HCT116 (cell line): ENCODE measurements at regions not wholly inside any gene's neighbourhood (a gene's known extent, or its start where the extent isn't known, plus 50 kb on each side); places are given as distances from the start of the nearest gene placed in this dataset.

Experiments used
- ATAC-seq: fragments of 200-7000 bp; cut with Tn5 transposase; 2 replicates; pipeline ENCODE4 v1.9.1; 2020; ENCODE audit warnings: mild to moderate bottlenecking, moderate library complexity
- BruUV-seq: library from RNA; stranded (reverse); fragments of 400-500 nt; replicated peaks from 2 replicates; lab custom pipeline; 2021; lab: Mats Ljungman, UMichigan
- CTCF ChIA-PET: fragments of 300-600 bp; sonication (Branson Sonifier 250); formaldehyde crosslinking; loops from one replicate; lab custom pipeline; 2021; ENCODE audit warnings: antibody characterized with exemption; lab: Charles Lee
- POLR2A ChIA-PET: fragments of 300-600, 350-600 bp; sonication (Branson Sonifier 250); formaldehyde crosslinking; loops from one replicate; lab custom pipeline; 2021; ENCODE audit warnings: antibody characterized with exemption; lab: Charles Lee
- RAD21 ChIA-PET, 2 experiments: fragments of 300-600 bp; sonication (Branson Sonifier 250); formaldehyde crosslinking; loops; one replicate each; lab custom pipeline; 2023; ENCODE audit warnings: low total read pairs in 2 of 2; ENCODE audit not compliant: uncharacterized antibody in 2 of 2, unreplicated experiment in 2 of 2, low non-redundant PET in 1 of 2; lab: Charles Lee
- DNase-seq: peaks from one replicate; pipeline ENCODE4 v3.0.0-alpha.2; 2010; ENCODE audit warnings: low read depth, low spot score
- H2AFZ ChIP-seq: fragments of 200-600 bp; shearing (Covaris generic), sonication (generic); 2 replicates; pipeline ENCODE4 v1.6.1; 2017; ENCODE audit warnings: low read depth, mixed run types, mixed read lengths, antibody characterized with exemption, low read length; ENCODE audit not compliant: poor library complexity, severe bottlenecking
- H3K27ac ChIP-seq: 2 replicates; pipeline ENCODE4 v1.5.1; 2012; ENCODE audit warnings: low read depth, low read length
- H3K27me3 ChIP-seq: fragments of 200-600 bp; sonication (generic); 2 replicates; pipeline ENCODE4 v1.6.1; 2016; ENCODE audit warnings: mixed run types, low read length, mixed read lengths; ENCODE audit not compliant: insufficient read depth
- H3K36me3 ChIP-seq, 2 experiments: fragments of 200-500 bp in 1 of 2; fragments of 200-600 bp in 1 of 2; sonication (Bioruptor generic) in 1 of 2; sonication (generic) in 1 of 2; 2 replicates each; pipeline versions ENCODE4 v1.5.1 to v1.6.1; 2014 to 2016; ENCODE audit warnings: low read length in 2 of 2, inconsistent platforms in 1 of 2, mixed read lengths in 1 of 2, mixed run types in 1 of 2; ENCODE audit not compliant: insufficient read depth in 2 of 2, control insufficient read depth in 1 of 2
- H3K4me1 ChIP-seq, 2 experiments: fragments of 200-600 bp in 1 of 2; sonication (generic) in 1 of 2; 2 replicates each; pipeline versions ENCODE4 v1.5.1 to v1.6.1; 2012 to 2017; ENCODE audit warnings: low read length in 2 of 2, inconsistent platforms in 1 of 2, mild to moderate bottlenecking in 1 of 2, mixed read lengths in 1 of 2, mixed run types in 1 of 2, moderate library complexity in 1 of 2; ENCODE audit not compliant: insufficient read depth in 2 of 2, control insufficient read depth in 1 of 2
- H3K4me2 ChIP-seq: fragments of 200-600 bp; sonication (generic); 2 replicates; pipeline ENCODE4 v1.6.1; 2017; ENCODE audit warnings: mixed run types, low read length, mixed read lengths
- H3K4me3 ChIP-seq, 2 experiments: fragments of 200-600 bp in 1 of 2; sonication (generic) in 1 of 2; replicated peaks in 1 of 2; 2 replicates each; pipeline ENCODE4 v1.5.1; 2011 to 2016; ENCODE audit warnings: low read length in 2 of 2, control low read depth in 1 of 2, low read depth in 1 of 2, mild to moderate bottlenecking in 1 of 2, mixed read lengths in 1 of 2, mixed run types in 1 of 2
- H3K79me2 ChIP-seq: fragments of 200-600 bp; sonication (generic); 2 replicates; pipeline ENCODE4 v1.6.1; 2017; ENCODE audit warnings: mild to moderate bottlenecking, mixed run types, low read length, moderate library complexity, mixed read lengths; ENCODE audit not compliant: insufficient read depth
- H3K9ac ChIP-seq: fragments of 200-600 bp; sonication (generic); 2 replicates; pipeline ENCODE4 v1.6.1; 2016; ENCODE audit warnings: low read length, mixed read lengths
- H3K9me2 ChIP-seq: fragments of 200-600 bp; sonication (generic), shearing (Covaris generic); 2 replicates; pipeline ENCODE4 v1.6.1; 2017; ENCODE audit warnings: mixed run types, mild to moderate bottlenecking, moderate library complexity; ENCODE audit not compliant: insufficient read depth
- H3K9me3 ChIP-seq, 2 experiments: fragments of 200-500 bp in 1 of 2; fragments of 200-600 bp in 1 of 2; sonication (Bioruptor generic) in 1 of 2; sonication (generic) in 1 of 2; 2 replicates each; pipeline ENCODE4 v1.6.1; 2014 to 2017; ENCODE audit warnings: low read length in 2 of 2, mixed read lengths in 2 of 2, inconsistent platforms in 1 of 2, low read depth in 1 of 2, mild to moderate bottlenecking in 1 of 2, mixed run types in 1 of 2, moderate library complexity in 1 of 2; ENCODE audit not compliant: control insufficient read depth in 1 of 2, insufficient read depth in 1 of 2
- H4K20me1 ChIP-seq: fragments of 200-600 bp; sonication (generic), shearing (Covaris generic); 2 replicates; pipeline ENCODE4 v1.6.1; 2017; ENCODE audit warnings: mixed run types, mild to moderate bottlenecking, moderate library complexity; ENCODE audit not compliant: insufficient read depth
- RAD21 ChIP-seq: IDR thresholded peaks from 2 replicates; pipeline ENCODE4 v1.6.1; 2012; ENCODE audit warnings: low read depth, mild to moderate bottlenecking
- SRF ChIP-seq: IDR thresholded peaks from 2 replicates; pipeline ENCODE4 v1.6.1; 2012; ENCODE audit warnings: low read depth
- TCF7L2 ChIP-seq: IDR thresholded peaks from 2 replicates; pipeline ENCODE4 v1.7.0; 2011; ENCODE audit warnings: borderline replicate concordance, inconsistent platforms; ENCODE audit not compliant: insufficient read depth, insufficient read length; ENCODE audit errors: extremely low read depth
- ZNF274 ChIP-seq: fragments of 200-500 bp; sonication (Bioruptor generic); IDR thresholded peaks from 2 replicates; pipeline ENCODE4 v1.6.1; 2014; ENCODE audit warnings: mild to moderate bottlenecking, low read depth, low read length, inconsistent platforms
- intact Hi-C: fragments of 100-400 bp; cut with micrococcal nuclease; formaldehyde crosslinking; loops from 2 replicates; pipeline ENCODE4 v1.10.0; 2022

DNA sequence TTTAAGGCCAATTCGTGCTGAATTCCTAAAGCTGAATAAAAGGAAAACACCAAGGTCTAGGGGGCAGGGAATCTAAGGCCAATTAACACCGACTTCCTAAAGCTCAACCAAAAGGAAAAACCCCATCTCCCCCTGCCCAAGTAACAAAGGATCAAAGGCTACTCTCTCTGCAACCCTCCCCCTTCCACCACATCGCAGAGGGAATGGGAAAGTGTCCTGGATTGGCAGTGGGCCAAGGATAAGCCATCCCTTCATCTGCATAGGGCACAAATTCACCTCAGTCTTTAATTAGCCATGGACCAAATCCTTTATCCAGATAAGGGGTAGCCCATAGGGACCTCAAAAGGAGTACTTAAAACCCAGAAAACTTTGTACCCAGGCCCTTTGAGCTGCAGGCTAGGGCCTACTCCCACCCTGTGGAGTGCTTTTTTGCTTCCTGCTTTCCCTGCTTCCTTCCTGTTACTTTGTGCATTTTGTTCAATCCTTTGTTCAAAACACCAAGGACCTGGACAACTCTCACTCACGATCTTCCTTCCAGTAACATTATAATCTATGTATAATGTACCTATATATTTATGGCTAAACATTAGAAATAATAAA, 2119.8 kb upstream of the CELF4 start:
- H3K9ac ChIP-seq = no peak overlapping the region
- H3K36me3 ChIP-seq = no peaks in the 10 kb centered on the region
- no peak overlapping the region for H3K4me2 ChIP-seq
- H3K4me1 ChIP-seq = no peaks in the 10 kb centered on the region
- CTCF ChIA-PET = no interaction called here
- H3K9me2 ChIP-seq = no peaks in the 10 kb centered on the region
- no peak for TF ChIP-seq SRF
- peak; percentile 78 for TF ChIP-seq TCF7L2
- no peaks in the 10 kb centered on the region for H3K27me3 ChIP-seq
- H3K9me3 ChIP-seq = no peaks in the 10 kb centered on the region
- RAD21 ChIA-PET = no interaction called here
- intact Hi-C loops = no loop called here
- no peak for DNase-seq
- H4K20me1 ChIP-seq = no peaks in the 10 kb centered on the region
- no peaks in the 10 kb centered on the region for H3K79me2 ChIP-seq
- H3K27ac ChIP-seq = no peak overlapping the region
- ATAC-seq = no peak
- H2AFZ ChIP-seq = no peak overlapping the region
- BruUV-seq = no TSS peak
- POLR2A ChIA-PET = no interaction called here
- H3K4me3 ChIP-seq = no peak overlapping the region

DNA sequence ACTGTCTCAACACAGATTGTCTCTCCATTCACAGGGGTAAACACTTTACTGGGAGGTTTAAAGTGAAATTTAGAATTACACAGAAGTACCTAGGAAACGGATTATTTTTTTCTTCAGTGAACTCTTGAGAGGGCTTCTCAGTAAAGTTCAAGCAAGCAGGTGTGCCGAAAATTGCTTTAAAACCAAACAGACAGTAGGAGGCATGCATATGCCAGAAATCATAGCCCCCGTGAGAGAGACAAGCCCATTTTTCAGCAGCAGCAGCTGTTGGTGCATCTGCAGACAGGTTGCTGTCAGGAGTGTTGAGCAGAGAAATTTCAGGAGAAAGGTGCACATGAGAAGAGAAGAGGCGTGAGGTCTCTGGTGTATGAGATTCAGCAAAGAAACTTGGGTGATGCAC, 2115.5 kb upstream of the CELF4 start:
- Histone ChIP-seq H4K20me1 (no peaks in the 10 kb centered on the region), H3K27me3 (no peaks in the 10 kb centered on the region), H2AFZ (no peak overlapping the region), H3K4me1 (no peaks in the 10 kb centered on the region), H3K79me2 (no peaks in the 10 kb centered on the region), H3K27ac (no peak overlapping the region), H3K9ac (no peak overlapping the region), H3K4me3 (no peak overlapping the region), H3K9me2 (no peaks in the 10 kb centered on the region), H3K9me3 (no peaks in the 10 kb centered on the region), H3K36me3 (no peaks in the 10 kb centered on the region), H3K4me2 (no peak overlapping the region)
- RAD21 ChIA-PET = no interaction called here
- no TSS peak for BruUV-seq
- TF ChIP-seq RAD21 = peak; percentile 13; the same call in 1 of the 2 replicates
- no peak for TF ChIP-seq ZNF274
- ATAC-seq = no peak
- no peak for DNase-seq
- POLR2A ChIA-PET = no interaction called here
- intact Hi-C loops = no loop called here
- CTCF ChIA-PET = no interaction called here
